GM12874 (cell line): ENCODE measurements at regions not wholly inside any gene's neighbourhood (a gene's known extent, or its start where the extent isn't known, plus 50 kb on each side); places are given as distances from the start of the nearest gene placed in this dataset.

Experiments used
- CTCF ChIP-seq: IDR thresholded peaks from 2 replicates; pipeline ENCODE4 v1.5.1; 2011; ENCODE audit warnings: low read depth, mild to moderate bottlenecking, control low read depth, low read length, moderate library complexity; ENCODE audit not compliant: insufficient read depth

- no peak for TF ChIP-seq CTCF
These were observed 1024.8 kb upstream of the EEF2KMT start for GRCh38 chr16:6122401-6122800.

GRCh38 chr16:6114691-6115090 is 1017.1 kb upstream of the EEF2KMT start:
- TF ChIP-seq CTCF, result no peak

GRCh38 chr16:6113749-6114148 is 1016.2 kb upstream of the EEF2KMT start:
- no peak for TF ChIP-seq CTCF

- no peak for TF ChIP-seq CTCF
These were observed 1015.1 kb upstream of the EEF2KMT start for GRCh38 chr16:6112700-6113099.

GRCh38 chr16:6111390-6111789 is 1013.8 kb upstream of the EEF2KMT start:
- no peak for TF ChIP-seq CTCF

GRCh38 chr16:6110346-6110745 is 1012.8 kb upstream of the EEF2KMT start:
- no peak for TF ChIP-seq CTCF

- no peak for TF ChIP-seq CTCF
These were observed 1008.5 kb upstream of the EEF2KMT start for GRCh38 chr16:6106061-6106460.

GRCh38 chr16:6105115-6105514 is 1007.5 kb upstream of the EEF2KMT start:
- no peak for TF ChIP-seq CTCF
